ENCODE measurements at regions not wholly inside any gene's neighbourhood (a gene's known extent, or its start where the extent isn't known, plus 50 kb on each side); places are given as distances from the start of the nearest gene placed in this dataset.

GRCh38 chr2:235141411-235142128 is 189.8 kb downstream of the SH3BP4 start:
- no peak for DNase-seq

GRCh38 chr2:235142601-235143000 is 190.8 kb downstream of the SH3BP4 start:
- no peak for DNase-seq

GRCh38 chr2:235143789-235144188 is 192.0 kb downstream of the SH3BP4 start:
- no peak for DNase-seq

- DNase-seq = peak in 1 of 2 experiments; percentile 22
Measured at GRCh38 chr2:235144291-235144690, 192.5 kb downstream of the SH3BP4 start.

- peak in 1 of 2 experiments; percentile 30 for DNase-seq
Measured at GRCh38 chr2:235146206-235146605, 194.4 kb downstream of the SH3BP4 start.

GRCh38 chr2:235146871-235147565 is 195.2 kb downstream of the SH3BP4 start:
- no peak for DNase-seq

GRCh38 chr2:235148201-235149170 is 196.7 kb downstream of the SH3BP4 start:
- no peak for DNase-seq

GRCh38 chr2:235149240-235149659 is 197.4 kb downstream of the SH3BP4 start:
- no peak for DNase-seq

GRCh38 chr2:235149736-235150135 is 197.9 kb downstream of the SH3BP4 start:
- no peak for DNase-seq

GRCh38 chr2:235151152-235151551 is 199.3 kb downstream of the SH3BP4 start:
- no peak for DNase-seq

- no peak for DNase-seq
Measured at GRCh38 chr2:235155163-235155562, 203.3 kb downstream of the SH3BP4 start.

- no peak for DNase-seq
Measured at GRCh38 chr2:235156055-235156454, 204.2 kb downstream of the SH3BP4 start.

- DNase-seq = no peak
Measured at GRCh38 chr2:235157746-235158482, 206.1 kb downstream of the SH3BP4 start.

- DNase-seq = peak in 1 of 2 experiments; percentile 11
Measured at GRCh38 chr2:235160281-235160810, 208.5 kb downstream of the SH3BP4 start.

GRCh38 chr2:235161565-235161964 is 209.7 kb downstream of the SH3BP4 start:
- no peak for DNase-seq

- no peak for DNase-seq
Measured at GRCh38 chr2:235162082-235162836, 210.4 kb downstream of the SH3BP4 start.

- DNase-seq = no peak
Measured at GRCh38 chr2:235162837-235163197, 211.0 kb downstream of the SH3BP4 start.

- no peak for DNase-seq
Measured at GRCh38 chr2:235165136-235165535, 213.3 kb downstream of the SH3BP4 start.

GRCh38 chr2:235165631-235166030 is 213.8 kb downstream of the SH3BP4 start:
- no peak for DNase-seq

GRCh38 chr2:235168174-235168979 is 216.6 kb downstream of the SH3BP4 start:
- DNase-seq = peak; percentile 77 to 87

GRCh38 chr2:235170016-235170415 is 218.2 kb downstream of the SH3BP4 start:
- no peak for DNase-seq
